ENCODE measurements at regions not wholly inside any gene's neighbourhood (a gene's known extent, or its start where the extent isn't known, plus 50 kb on each side); places are given as distances from the start of the nearest gene placed in this dataset.

DNA sequence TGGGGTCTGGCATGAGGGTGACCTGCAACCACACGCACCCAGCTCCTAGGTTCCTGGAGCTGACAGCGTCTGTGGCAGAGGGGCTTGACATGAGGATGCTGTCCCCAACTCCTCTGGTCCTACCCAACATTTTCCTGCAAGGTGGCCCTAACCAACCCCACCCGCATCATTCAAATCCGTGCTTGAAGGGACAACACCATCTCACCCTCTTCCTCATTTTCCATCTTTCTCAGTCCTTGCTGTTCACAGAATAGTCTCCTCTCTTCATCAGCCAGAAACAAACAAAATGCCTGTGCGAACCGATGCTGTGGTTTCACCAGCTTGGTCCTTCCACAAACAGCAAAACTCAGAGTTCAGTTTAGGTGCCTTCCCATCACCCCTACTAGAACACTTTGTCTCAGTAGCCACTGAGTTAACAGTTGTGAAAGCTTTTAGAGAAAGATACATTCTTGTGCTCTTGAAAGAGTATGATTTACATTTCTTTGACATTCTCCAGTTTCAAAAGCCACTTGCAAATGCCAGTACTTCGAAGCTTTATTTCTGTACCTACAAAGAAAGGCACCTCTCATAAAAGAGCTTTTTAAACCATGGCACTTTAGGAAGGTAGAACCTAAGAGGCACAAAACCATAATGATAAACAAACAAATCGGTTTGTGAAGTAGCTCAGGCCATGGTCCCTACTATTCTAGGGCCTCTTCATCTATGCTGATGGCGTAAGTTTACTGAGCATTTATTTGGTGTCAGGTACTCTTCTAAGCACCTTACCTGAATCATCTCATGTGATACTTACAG, 360.1 kb downstream of the SHQ1 start:
- no peak for DNase-seq

DNA sequence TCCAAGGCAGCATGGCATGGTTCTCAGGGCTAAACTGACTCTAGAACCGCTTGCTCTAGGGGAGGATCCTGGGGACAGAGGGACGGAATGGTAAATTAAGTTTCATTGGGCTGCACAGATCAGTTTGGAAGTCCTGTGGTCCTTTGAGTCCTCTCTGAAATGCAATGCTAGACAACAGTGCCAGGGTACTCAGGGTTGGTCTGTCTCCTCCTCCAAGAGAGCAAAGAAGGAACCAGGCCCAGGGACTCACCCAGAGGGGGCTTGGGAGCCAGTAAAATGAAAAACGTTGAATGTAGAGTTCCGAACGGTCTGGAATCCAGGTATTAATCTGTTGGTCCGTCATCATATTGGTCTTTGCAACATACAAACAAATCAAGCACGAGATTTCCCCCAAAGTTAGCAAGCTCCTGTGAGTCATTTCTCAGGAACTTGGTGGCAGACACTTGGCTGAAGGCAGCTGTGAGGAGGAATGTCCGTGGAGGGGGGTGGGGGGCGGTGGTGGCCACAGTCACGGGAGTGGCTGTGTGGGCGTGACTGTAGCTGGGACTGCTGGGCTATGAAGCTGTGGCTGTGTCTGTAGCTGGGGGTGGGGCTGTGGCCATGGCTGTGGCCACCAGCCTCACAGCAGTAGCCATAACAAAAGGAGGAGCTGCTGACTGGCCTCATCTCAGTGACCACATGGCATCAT, 361.0 kb downstream of the SHQ1 start:
- peak; percentile 67 for DNase-seq

DNA sequence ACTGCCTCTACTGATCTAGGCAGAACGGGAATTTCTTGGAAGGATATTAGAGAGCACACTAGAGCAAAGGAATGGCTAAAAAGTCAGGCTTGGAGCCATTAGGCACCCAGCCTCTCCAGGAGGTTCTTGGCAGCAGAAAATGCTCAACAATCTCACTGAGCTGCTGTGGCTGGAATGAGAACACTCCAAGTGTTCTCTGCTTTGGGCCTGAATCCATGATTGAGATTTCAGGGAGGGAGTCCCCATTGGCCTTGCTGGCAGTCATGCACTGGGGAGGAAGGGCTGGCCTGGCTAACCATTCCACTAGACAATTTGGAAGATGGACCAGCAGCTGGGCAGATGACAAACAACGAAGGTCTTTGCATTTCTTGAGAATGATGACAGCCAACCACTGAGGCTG, 362.6 kb downstream of the SHQ1 start:
- no peak for DNase-seq

DNA sequence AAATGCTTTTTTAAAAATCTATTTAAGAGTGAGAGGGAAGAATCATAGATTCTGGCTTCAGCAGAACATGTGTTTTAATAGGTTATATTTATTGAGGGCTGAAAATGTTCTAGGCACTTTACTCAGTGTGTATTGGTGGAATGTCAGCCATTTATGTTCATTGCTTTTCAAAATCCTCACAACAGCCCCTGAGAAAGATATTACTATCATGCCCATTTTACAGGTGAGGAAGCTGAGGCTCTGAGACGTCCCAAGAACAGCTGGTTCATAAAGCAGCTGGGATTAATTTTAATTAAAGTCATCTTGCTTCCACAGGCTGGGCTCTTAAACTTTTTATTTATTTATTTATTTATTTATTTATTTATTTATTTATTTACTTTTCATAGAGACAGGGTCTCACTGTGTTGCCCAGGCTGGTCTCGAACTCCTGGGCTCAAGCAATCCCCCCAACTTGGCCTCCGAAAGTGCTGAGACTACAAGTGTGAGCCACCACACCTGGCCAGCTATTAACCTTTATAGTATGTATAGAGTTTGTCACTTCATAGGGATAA, 364.6 kb downstream of the SHQ1 start:
- DNase-seq: no peak

DNA sequence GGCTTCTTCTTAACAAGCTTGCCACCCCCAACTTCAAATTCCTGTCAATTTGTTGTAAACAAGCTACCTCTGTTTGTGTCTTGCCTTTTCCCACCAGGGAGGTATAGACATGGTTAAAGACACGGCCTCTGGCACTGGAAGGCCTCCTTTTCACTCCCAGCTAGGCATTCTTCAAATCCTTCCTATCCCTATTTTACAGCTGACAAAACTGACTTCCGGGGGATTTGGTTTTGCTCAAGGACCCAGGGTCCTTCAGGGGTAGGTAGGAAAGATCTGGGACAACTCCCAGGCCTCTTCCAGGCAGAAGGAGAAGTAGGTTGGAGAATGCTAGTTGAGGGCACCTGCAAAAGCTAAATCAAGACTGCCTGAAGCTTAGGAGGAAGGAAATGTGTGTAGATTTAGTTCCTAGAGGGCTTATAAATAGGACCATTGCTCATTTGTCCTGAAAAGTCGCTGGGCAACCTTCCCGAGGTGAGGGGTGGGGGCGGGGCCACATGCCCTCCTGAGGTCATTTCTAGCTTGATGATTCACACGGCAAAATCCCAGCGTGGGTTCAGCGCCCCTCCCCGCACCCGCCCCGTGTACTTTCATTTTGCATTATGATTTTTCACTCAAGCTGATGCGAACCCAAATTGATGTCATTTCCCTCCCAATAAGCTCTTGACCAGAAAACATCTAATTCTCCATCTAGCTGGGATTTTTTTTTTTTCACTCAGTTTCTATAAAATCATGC, 365.5 kb downstream of the SHQ1 start:
- peak; percentile 91 for DNase-seq

DNA sequence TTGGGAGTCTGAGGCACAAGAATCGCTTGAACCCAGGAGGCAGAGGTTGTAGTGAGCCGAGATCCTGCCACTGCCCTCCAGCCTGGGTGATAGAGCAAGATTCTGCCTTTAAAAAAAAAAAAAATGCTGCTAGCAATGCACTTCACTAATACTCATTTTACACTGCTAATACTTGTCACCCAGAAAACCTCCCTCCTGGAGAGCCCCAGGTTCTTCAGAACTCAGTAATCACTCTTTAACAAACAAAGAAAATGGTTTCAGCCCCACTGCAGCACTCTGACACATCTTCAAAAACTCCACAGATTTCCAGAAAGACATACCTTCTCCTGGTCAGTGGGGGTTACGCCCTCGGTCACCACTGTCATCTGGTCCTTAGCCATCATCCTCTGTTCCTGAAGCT, 366.7 kb downstream of the SHQ1 start:
- DNase-seq: no peak

DNA sequence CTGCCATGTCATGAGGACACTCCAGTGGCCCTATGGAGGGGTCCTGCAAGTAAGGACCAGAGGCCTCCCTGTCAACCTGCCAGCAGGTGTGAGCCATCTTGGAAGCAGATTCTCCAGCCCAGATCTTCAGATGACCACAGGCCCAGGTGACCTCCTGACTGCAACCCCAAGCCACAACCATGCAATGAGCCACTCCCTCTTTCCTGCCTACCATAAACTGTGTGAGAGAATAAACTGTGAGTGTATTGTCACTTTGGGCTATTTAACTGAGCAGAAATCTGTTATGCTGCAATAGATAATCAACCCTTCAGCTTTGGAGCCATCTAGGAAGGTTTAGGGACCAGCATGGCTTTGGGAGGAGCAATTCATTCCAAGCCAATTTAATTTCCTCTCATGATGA, 367.9 kb downstream of the SHQ1 start:
- DNase-seq: no peak

DNA sequence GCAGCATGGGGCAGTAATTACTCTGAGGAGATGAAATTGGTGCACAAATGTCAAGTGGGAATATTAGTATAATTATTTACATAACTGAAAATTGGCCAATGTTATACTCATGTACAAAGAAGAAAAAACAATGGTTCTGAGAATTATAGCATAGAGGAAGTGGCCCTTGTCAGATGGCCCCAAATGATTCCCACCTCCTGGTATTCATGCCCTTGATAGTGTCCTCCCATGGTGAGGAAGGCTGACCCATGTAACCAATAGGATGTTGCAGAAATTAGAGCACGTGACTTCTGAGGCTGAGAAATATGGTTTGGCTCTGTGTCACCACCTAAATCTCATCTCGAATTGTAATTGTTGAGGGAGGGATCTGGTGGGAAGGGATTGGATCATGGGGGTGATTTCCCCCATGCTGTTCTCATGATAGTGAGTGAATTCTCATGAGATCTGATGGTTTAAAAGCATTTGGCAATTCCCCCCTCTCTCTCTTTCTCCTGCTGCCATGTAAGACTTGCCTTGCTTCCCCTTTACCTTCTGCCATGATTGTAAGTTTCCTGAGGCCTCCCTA, 368.5 kb downstream of the SHQ1 start:
- no peak for DNase-seq

DNA sequence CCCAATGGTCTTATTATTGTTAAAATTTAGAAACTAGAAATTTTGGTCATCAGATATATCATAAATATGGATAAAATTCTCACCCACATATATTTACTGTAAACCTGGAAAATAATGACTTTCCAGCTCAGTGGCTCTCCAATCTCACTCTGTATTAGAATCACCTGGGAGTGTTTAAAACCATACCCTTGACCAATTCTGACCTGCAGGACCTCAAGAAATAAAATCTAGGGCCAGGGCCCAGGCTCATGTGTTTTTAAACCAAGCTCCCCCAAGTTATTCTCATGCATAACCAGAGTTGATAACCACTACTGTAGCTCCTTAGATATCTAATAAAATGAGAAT, 372.1 kb downstream of the SHQ1 start:
- DNase-seq: no peak

DNA sequence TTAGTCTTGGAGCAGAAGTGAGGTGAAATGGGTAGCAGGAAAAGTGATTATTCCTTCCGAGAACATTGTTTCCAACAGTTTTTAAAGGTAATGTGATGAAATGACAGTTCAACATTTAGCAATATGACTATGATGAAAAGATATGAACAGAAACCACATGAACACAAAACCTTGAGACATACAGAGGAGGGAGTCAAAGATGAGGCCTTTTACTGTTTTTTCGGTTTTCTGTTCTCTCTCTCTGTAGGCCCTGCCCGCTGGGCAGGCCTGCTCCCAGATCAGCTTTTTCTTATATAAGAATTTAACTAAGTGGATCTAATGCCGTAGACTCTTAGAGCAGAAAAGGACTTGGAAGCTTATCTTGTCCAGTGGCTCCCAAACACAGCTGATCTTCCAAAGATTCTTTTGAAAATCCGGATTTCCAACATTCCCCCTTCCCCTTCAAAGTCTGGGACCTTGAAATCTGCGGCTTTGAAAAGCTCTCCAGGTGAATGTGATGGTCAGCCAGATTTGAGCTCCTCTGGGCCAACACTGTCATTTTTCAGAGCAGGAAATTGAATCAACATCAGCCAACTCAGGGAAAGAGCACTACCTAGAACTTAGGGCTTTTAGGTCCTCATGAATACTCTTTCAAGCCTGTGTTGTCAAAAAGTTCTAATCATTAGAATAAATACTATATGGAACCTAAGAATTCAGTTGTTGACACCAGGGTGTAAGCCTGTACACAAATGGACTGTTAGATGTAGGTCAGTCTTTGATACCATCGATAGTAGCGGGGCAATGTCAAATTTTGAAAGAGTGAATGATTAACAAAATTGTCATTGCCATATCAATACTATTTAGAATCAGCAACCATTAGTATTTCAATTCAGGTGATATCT, 372.7 kb downstream of the SHQ1 start:
- DNase-seq: peak; percentile 48

DNA sequence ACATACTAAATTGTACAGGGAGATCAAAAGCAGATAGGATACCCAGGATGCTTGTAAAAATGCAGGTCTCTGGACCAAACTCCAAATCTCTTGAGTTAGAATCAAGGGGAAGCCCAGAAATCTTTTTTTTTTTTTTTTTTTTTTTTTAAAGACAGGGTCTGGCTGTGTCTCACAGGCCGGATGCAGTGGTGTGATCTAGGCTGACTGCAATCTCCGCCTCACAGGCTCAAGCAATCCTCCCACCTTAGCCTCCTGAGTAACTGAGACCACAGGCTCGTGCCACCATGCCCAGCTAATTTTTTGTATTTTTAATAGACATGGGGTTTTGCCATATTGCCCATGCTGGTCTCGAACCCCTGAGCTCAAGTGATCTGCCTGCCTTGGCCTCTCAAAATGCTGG, 373.5 kb downstream of the SHQ1 start:
- DNase-seq: no peak

DNA sequence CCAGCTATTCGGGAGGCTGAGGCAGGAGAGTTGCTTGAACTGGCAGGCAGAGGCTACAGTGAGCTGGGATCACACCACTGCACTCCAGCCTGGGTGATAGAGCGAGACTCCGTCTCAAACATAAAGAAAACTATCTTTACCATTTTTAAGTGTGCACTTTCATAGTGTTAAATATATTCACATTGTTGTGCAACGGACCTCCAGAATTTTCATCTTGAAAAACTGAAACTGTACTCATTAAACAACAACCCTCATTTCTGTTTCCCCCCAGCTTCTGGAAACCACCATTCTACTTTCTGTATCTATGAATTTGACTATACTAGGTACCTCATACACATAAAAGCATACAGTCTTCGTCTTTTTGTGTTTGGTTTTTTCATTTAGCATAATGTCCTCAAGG, 375.1 kb downstream of the SHQ1 start:
- DNase-seq: peak; percentile 46

DNA sequence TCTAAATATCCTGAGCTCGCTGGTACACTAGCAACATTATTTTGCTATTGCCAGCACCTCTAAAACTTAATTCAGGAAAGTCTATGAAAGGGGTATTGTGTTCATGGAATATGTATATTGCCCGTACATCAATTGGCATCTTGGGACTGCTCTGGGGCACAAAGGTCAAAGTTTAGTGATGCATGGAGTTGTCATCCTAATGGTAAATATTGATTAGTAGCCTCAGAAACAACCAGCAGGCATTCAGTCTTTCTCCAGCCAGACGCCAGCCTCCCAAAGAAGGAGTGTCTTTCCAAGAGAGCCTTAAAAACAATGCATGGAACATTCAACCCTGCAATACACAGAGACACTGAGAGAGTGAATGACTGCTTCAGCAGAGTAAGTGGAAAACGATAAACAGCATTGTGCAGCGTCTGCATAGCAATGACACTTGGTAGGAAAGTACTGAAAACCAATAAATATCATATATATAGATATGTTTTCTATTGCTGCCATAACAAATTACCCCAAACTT, 377.3 kb downstream of the SHQ1 start:
- no peak for DNase-seq

DNA sequence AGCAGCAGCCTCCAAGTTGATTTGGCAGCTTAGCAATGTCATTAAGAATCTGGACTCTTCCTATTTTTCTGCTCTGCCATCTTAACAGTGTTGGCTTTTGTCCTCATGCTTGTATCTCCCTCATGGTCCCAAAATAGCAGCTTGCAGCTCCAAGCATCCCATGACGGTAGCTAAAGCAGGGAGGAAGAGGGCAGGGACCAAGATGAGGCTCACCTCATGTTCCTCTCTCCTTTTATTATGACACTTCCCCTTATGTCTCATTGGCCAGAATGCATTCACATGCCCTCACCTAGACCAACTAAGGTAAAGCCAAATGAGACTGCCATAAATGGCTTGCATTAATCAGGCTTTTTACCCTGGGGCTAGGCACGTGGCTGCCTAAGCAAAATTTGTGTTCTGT, 382.4 kb downstream of the SHQ1 start:
- DNase-seq: no peak

DNA sequence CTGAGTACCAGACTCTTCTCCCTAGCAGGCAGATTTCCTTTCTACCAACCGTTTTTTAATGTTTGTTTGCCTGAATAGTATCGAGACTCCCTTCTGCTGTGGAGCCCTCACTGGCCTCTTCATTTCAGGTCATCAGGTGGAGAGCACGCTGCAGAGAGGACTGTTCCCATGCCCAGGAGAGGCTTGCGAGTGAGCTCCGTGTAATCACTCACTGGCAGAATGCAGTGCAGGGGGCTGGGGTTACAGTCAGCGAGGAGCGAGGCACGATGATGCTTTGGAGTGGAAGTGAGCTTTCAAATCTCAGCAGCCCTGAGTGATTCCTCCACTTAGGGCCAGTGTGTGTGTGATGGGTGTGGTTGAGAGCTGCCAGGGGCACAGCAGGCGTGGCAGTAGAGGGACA, 385.2 kb downstream of the SHQ1 start:
- no peak for DNase-seq

DNA sequence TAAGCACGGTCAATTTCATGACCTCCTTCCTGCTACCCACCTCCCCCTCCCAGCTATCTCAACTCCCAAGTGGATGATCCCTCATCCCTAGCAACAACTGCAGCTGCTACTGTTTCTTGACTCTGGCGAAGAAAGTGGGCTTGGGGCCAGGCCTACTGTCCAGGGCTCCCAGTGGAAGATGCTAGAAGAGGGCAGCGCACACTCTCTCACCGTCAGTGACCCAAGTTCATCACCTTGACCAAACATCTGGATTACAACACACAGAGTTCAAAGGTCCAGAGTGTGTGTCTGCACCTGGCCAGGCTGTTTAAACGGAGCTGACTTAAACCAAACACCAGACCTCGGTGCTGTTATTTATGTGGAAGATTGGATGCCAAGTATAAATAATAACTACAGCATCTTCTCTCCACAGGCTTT, 385.6 kb downstream of the SHQ1 start:
- DNase-seq: no peak

DNA sequence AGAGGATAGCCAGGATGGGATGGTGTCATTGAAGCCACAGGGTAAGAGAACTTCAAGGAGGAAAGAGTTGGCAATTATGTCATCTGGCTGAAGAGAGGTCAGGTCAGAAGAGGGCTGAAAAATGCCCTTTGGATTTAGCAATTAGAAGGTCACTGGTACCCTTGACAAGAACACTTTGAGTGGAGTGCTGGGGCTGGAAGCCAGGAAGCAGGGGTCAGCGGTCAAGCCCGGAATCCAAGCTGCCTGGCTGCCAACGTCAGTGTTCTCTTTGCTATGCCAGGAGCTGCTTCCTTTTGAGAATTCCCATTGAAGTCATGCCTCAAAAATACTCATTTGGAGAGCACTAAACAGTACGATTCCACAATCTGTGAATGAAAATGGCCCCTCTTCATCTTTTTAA, 386.5 kb downstream of the SHQ1 start:
- no peak for DNase-seq

DNA sequence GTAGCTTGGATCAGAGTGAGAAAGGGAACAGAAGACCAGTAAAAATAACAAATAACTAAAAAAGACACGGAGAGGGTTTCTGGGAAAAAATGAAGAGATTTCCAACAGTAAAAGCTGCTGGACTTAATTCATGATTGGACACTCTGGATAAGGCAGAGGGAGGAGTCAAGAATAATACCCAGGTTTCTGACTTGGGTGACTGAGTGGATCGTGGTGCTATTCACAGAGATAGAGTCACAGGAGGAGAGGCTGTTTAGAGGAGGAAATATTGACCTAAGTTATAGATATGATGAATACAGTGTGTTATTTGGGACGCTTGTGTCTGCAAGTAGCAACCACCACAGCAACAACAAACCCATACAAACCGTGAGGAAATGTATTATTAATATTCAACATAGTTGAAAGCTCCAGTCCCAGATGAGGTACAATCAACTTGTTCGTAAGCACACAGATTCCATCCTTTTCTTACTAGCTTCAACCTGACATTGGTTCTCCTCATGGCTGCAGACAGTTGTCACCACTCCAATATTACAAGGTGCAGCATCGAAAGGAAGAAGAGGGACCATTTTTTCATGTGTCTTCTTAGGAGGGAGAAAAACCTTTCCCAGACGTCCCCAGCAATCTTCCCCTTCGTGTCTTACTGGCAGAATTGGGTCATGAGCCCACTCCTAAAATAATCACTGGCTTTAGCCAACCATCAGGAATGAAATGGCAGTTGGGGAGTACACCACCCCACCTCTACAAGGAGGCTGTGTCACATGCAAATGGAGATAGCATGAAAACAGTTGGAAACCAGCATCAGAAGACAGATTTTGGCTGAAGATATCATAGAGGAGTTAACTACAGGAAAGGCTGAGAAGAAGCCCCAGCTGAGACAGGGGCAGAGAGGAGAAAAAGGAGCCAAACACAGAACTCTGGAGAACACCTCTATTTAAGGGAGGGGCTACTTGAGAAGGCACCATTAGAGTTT, 387.8 kb downstream of the SHQ1 start:
- DNase-seq: no peak

DNA sequence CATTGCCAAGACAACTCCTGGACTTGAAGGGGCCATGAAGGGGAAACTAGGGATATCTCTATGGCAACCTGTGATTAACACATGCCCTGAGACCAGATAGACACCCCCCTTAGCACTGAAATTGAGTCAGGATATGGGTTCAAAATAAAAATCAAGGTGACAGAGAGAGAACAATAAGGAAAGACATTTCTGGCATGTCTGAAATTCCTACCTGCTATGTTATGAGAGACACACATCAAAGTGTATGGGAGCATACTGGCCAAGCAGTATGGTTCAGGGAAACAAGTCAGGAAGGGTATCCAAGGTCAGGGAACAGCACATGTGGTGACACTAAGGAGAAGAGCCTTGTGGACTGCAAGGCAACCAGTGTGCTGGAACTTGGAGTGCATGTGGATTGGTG, 388.7 kb downstream of the SHQ1 start:
- no peak for DNase-seq

DNA sequence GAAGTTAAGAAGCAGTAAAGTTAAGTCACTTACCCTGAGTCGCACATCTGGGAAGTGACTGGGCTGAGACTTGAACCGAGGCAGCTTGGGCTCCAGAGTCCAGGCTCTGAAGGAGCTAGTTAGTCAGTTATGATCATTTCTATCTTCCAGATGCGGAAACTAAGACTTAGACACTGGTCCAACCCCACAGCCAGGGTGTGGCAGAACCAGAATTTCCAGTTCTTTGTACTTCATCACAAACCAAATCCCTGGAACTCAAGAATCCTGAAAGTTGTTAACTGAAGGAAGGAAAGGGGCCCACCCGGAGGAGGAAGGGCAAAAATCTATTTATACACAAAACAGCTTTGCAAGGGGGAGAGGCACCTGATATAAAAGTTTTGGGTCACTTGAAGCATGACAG, 389.9 kb downstream of the SHQ1 start:
- DNase-seq: no peak

DNA sequence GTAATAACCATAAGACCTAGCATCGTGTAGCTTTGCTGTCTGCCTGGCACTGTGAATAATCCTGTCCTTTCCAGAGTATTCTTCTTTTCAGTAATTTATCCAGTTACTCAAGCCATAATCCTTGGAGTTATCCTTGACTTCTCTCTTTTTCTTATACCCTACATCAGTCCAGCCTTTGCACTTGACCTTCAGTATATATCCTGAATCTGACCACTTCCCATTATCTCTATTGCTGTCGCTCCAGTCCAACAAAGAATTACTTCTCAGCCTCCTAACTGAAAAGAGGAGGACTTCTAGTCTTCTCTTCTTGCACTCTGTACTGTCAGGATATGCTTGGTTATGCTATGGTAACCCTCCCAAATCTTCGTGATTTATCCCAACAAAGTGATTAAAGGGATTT, 393.8 kb downstream of the SHQ1 start:
- DNase-seq: no peak
